ENCODE measurements at regions not wholly inside any gene's neighbourhood (a gene's known extent, or its start where the extent isn't known, plus 50 kb on each side); places are given as distances from the start of the nearest gene placed in this dataset.

GRCh38 chr1:56062625-56063024, 516.7 kb downstream of the PLPP3 start:
- Histone ChIP-seq H3K27me3 (no peaks in the 10 kb centered on the region), H3K27ac (no peak overlapping the region), H3K36me3 (no peaks in the 10 kb centered on the region), H3K4me3 (no peak overlapping the region), H3K9me3 (no peaks in the 10 kb centered on the region), H3K4me1 (ENCODE audit: insufficient read depth) (peaks cover 4% of the 10 kb centered on the region)
- no peak for DNase-seq
- intact Hi-C loops (cut with DNase I): no loop called here
- WGBS, 3 donors: 96 to 98% (median 98%) methylated on average over 4 of the region's 4 CpGs
- TF ChIP-seq EP300 (IDR thresholded peaks at IDR 0.05) (no peak), CTCF (IDR thresholded peaks at IDR 0.05) (no peak), POLR2A (IDR thresholded peaks at IDR 0.05) (no peak)

GRCh38 chr1:56061824-56062223, 517.5 kb downstream of the PLPP3 start:
- no peak for DNase-seq
- H3K4me3 ChIP-seq: no peak overlapping the region
- intact Hi-C loops (cut with DNase I): no loop called here
- H3K27ac ChIP-seq: no peak overlapping the region
- H3K4me1 ChIP-seq (ENCODE audit: insufficient read depth): peaks cover 4% of the 10 kb centered on the region
- H3K36me3 ChIP-seq: no peaks in the 10 kb centered on the region
- TF ChIP-seq EP300 (IDR thresholded peaks at IDR 0.05): no peak
- TF ChIP-seq POLR2A (IDR thresholded peaks at IDR 0.05): no peak
- no peak for TF ChIP-seq CTCF (IDR thresholded peaks at IDR 0.05)
- H3K9me3 ChIP-seq: no peaks in the 10 kb centered on the region
- H3K27me3 ChIP-seq: no peaks in the 10 kb centered on the region

DNA sequence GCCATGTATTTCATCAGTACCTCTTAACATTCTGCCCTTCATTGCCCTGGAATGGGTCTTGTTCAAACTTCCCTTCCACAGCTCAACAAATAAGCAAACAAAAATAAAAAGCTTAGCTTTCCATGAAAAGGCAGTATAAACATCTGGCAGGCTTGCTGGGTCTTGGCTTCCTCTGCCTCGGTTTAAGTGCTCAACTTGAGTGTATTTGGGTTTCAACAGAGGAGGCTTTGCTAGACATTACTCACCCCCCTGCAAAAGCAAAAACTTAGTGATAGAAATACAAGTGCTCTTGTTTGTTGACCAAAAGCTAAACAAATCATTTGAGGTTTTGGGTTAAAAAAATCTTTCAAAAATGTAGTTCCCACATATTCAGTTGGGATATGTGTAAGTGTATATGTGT, 518.5 kb downstream of the PLPP3 start:
- Histone ChIP-seq H3K27ac (no peak overlapping the region), H3K4me3 (no peak overlapping the region), H3K36me3 (no peaks in the 10 kb centered on the region), H3K27me3 (no peaks in the 10 kb centered on the region), H3K4me1 (ENCODE audit: insufficient read depth) (peaks cover 2% of the 10 kb centered on the region), H3K9me3 (no peaks in the 10 kb centered on the region)
- WGBS, 3 donors: 25 to 35% (median 26%) methylated on average over 1 of the region's 1 CpG
- intact Hi-C loops (cut with DNase I): no loop called here
- TF ChIP-seq EP300 (IDR thresholded peaks at IDR 0.05): no peak
- TF ChIP-seq POLR2A (IDR thresholded peaks at IDR 0.05): no peak
- TF ChIP-seq CTCF (IDR thresholded peaks at IDR 0.05): no peak
- no peak for DNase-seq

DNA sequence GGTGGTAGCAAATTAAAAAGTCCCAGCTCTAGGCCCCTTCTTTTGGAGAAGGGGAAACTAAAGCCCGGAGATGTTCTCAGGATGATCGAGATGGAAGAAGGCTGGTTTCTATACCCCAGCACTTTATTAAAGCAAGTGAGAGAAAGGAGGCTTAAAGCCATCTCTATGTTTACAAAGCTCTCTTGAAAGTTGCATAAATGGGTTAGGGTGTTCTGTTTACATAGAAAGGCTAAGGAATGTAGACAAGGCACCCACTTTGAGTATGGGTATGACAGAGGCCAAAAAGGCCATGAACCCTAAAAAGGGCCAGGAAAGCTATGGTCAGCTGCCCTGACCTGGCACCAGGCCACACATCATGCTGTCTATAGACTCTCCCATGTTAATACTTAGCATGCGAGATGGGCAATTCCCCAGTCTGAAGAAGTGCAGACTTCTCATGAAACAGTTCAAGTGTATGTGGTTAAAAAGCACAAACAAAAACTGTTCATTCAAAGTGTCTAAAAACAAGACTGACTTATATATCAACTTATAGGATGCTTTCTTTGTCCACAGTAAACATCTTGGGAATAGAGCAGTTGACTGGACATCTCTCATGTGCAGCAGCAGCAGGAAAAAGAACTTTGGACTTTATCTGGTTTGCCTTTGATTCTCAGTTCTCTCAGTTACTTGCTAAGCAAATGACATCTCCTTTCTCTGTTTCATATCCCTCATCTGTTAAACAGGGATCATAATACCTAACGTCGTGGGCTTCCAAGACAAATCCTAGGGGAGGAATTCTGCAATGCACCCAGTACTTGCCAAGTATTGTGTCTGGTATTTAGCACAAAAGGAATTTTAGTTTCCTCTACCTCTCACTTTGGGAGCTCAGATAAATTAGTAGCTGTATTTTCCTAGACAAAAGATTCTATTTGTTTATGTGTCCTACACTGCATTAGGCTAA, 521.6 kb downstream of the PLPP3 start:
- no peaks in the 10 kb centered on the region for H3K9me3 ChIP-seq
- no peak for DNase-seq
- H3K27ac ChIP-seq: no peak overlapping the region
- H3K4me3 ChIP-seq: no peak overlapping the region
- TF ChIP-seq EP300 (IDR thresholded peaks at IDR 0.05) (no peak), CTCF (IDR thresholded peaks at IDR 0.05) (no peak), POLR2A (IDR thresholded peaks at IDR 0.05) (no peak)
- 70 to 74% (median 70%) methylated on average over 5 of the region's 5 CpGs for WGBS, 3 donors
- H3K27me3 ChIP-seq: no peaks in the 10 kb centered on the region
- intact Hi-C loops (cut with DNase I): no loop called here
- H3K4me1 ChIP-seq (ENCODE audit: insufficient read depth): no peaks in the 10 kb centered on the region
- no peaks in the 10 kb centered on the region for H3K36me3 ChIP-seq

All from ovary (tissue), 7 donors.